Gastroesophageal sphincter (tissue), 3 donors: ENCODE measurements at regions not wholly inside any gene's neighbourhood (a gene's known extent, or its start where the extent isn't known, plus 50 kb on each side); places are given as distances from the start of the nearest gene placed in this dataset.

Source experiments
- CTCF ChIP-seq, 4 experiments: fragments of 200-600 bp in 2 of 4; fragments of 450-650 bp in 2 of 4; sonication (generic) in 1 of 4; IDR thresholded peaks; one replicate each; pipeline ENCODE4 v1.5.1; 2017 to 2019; ENCODE audit warnings: antibody characterized with exemption in 4 of 4, mild to moderate bottlenecking in 2 of 4, moderate library complexity in 2 of 4
- POLR2A ChIP-seq, 2 donors: fragments of 450-650 bp; IDR thresholded peaks; one replicate each; pipeline ENCODE4 v1.6.1; 2017; ENCODE audit warnings: antibody characterized with exemption in 2 of 2, mild to moderate bottlenecking in 2 of 2, moderate library complexity in 1 of 2

GRCh38 chr3:18675197-18675596 lies 250.1 kb upstream of the SATB1 start:
- TF ChIP-seq CTCF (IDR thresholded peaks at IDR 0.05), result no peak
- TF ChIP-seq POLR2A (IDR thresholded peaks at IDR 0.05), result no peak
